GM21447 (cell line): ENCODE measurements at regions not wholly inside any gene's neighbourhood (a gene's known extent, or its start where the extent isn't known, plus 50 kb on each side); places are given as distances from the start of the nearest gene placed in this dataset.
"Not testable (repeated sequence)": the region's sequence is repeated elsewhere in the genome, so short reads cannot be mapped to it uniquely, and the experiment has no call there.

Experiments used
- ATAC-seq: cut with Tn5 transposase; IDR thresholded peaks from one replicate; pipeline ENCODE4 v1.9.1; 2021; ENCODE audit not compliant: unreplicated experiment

DNA sequence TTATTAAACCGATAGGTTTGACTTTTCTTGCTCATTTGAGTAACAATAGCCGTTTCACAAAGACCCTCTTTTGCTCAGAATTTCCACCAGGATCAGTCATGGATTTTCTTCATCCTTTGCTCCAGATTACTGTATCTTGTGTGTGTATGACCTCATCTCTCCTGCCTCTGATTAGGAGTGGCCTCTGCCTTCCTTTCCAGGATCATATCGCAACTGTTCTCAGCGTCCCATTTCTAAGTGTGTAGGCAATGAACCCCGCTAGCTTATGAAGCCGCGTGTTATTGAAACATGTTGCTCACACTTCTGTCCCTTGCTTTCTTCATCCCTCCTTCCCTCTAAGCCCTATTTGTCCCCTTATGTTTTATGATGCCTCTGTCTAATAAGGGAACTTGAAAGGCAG, 169.8 kb upstream of the RPS23 start:
- no peak for ATAC-seq

DNA sequence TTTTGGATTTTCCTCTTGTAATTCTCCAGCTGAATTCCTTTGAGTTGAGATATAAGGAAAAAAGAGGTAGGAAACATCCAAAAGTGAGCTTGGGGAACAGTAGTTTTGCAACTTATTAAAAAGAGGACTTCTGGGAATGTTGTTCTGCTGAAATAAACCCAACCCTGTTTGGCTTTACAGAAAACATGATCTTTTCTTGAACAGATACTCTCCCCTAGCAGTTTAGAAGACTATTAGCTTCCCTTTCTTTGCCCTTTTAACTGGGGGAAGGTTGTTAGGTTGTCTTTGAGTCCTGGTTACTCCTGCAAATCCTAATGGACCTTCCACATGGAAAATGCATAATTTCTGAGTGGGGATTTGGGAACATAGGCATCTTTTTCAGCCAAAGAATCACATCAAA, 168.7 kb upstream of the RPS23 start:
- no peak for ATAC-seq

DNA sequence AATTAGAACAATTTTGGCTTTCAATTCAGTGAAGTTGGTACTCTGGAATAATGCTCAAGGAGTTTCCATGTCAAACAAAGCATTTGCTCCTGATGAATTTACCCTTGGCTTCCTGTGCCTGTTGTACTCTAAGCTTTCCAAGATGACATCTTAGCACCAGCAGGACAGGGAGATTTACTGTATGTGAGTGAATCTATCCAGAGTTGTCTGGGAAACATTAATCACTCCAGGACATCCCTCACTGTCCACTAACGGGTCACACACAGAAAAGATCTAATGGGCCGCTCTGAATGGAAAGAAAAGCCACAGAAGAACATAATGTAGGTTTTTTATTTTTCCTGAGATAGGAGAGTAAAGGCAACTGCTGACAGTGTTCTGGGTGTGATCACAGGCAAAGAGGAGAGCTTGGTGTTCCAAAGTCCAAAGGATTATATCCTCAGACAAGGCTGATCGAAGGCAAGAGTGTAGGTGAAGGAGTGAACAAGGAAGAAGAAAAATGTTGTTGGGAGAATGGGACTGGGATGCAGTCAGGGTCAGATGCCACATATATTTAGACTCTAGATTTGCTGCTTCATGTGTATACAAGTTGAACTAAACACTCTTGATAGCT, 167.7 kb upstream of the RPS23 start:
- no peak for ATAC-seq

DNA sequence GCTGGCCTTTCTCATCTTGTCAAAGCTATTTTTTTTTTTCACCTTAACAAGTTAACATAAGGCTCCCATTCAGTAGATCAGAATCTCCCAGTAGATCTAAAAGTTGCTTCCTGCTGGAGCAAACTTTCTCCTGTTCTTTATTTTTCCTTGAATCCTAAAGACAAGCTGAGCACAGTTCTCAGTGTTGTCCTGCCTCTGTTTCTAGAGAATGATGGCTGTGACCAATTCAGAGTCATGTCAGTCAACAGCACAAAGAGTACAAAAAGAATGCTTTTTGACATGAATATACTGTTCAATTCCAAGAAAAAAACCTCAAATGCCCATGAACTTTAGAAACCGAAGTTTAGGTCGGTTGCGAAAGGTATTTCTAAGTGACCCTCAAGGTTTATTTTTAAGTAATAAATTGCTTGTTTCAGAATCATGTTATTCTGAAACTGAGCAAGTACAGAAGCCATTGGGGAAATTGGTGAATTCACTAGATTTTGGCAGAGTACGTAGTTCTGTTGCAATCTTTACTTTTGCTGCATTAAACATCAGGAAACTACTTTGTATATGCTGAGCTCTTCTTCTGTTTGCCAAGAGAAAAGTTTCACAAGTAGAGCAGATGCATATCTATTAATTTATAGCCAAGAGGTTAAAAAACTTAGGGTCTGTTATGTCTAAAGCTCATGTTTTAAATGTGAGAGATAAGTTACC, 161.7 kb upstream of the RPS23 start:
- no peak for ATAC-seq

DNA sequence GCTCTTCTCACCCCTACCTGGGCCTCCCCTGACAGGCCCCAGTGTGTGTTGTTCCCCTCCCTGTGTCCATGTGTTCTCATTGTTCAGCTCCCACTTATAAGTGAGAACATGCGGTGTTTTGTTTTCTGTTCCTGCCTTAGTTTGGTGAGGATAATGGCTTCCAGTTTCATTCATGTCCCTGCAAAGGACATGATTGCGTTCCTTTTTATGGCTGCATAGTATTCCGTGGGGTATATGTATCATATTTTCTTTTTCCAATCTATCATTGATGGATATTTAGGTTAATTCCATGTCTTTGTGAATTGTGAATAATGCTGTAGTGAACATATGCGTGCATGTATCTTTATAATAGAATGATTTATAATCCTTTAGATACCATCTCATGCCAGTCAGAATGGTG, 159.4 kb upstream of the RPS23 start:
- not testable (repeated sequence) for ATAC-seq

DNA sequence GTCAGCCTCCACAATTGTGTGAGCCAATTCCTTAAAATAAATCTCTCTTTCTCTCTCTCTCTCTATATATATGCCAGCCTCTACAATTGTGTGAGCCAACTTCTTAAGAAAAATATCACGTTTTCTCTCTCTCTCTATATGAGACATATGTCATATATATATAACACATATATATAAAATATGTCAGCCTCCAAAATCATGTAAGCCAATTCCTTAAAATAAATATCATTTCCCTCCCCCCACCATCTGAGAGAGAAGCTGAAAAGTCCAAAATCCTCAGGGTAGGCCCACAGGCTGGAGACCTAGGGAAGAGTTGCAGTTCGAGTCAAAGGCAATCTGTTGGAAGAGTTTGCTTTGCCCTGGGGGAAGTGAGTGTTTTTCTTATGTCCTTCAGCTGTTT, 158.1 kb upstream of the RPS23 start:
- ATAC-seq: no peak

DNA sequence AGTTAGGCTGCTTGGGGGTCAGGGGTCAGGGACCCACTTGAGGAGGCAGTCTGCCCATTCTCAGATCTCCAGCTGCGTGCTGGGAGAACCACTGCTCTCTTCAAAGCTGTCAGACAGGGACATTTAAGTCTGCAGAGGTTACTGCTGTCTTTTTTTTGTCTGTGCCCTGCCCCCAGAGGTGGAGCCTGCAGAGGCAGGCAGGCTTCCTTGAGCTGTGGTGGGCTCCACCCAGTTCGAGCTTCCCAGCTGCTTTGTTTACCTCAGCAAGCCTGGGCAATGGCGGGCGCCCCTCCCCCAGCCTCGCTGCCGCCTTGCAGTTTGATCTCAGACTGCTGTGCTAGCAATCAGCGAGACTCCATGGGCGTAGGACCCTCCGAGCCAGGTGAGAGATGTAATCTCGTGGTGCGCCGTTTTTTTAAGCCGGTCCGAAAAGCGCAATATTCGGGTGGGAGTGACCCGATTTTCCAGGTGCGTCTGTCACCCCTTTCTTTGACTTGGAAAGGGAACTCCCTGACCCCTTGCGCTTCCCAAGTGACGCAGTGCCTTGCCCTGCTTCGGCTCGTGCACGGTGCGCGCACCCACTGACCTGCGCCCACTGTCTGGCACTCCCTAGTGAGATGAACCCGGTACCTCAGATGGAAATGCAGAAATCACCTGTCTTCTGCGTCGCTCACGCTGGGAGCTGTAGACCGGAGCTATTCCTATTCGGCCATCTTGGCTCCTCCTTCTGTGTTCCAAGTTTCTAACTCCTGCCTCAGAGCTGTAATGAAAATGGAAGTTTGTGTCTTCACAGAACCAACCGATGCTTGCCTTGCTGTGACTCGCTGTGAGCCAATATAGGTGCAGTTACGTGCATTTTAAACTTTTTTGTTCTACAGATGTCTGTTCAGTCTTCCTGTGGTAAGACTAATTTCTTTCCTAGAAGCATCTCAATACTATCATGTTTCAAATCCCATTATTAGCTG, 156.8 kb upstream of the RPS23 start:
- not testable (repeated sequence) for ATAC-seq

DNA sequence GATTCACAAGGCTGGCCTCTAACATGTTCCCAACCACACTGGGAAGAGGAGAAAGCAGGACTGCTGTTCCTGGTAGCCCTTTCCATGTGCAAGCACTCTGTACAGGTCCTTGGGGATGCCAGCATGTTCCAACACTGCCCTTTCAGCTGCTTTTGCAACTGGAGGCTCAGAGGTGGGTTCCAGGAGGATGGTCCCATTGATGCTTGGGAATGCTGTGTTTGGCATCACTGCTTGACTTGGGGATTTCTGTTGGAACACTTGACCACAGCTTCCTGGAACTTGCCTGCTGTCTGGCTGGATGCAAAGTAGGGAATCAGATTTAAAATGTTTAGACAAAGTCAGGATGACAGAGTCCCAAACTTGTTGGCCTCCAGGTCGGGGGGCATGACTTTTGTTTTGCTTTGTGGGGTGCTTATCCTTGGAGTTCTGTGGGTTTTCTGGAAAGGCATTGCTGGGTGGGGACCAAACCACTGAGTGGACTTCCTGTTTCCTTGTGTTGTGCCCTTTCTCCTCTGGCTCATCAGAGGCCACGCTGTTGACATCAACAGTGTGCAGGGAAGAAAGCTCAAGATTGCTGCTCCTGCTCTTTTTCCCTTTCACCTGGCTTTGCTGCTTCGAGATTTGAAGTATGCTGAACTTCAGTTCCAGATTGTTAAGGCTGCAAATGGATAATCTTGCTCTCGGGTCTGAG, 148.5 kb upstream of the RPS23 start:
- no peak for ATAC-seq

DNA sequence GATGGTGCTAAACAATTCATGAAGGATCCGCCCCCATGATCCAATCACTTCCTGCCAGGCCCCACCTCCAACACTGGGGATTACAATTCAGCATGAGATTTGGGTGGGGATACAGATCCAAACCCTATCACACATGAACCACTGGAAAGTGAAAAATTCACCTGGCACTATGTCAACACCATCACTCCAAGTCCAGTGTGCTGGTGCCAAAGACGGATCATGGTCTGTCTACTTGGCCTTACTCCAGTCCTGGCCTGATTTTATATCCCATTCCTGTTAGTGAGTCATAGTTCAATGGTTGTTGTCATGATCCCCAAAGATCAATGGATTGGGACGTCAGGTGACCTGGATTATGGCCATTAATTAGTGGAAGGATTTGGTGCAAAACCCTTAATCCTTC, 147.4 kb upstream of the RPS23 start:
- ATAC-seq: no peak

DNA sequence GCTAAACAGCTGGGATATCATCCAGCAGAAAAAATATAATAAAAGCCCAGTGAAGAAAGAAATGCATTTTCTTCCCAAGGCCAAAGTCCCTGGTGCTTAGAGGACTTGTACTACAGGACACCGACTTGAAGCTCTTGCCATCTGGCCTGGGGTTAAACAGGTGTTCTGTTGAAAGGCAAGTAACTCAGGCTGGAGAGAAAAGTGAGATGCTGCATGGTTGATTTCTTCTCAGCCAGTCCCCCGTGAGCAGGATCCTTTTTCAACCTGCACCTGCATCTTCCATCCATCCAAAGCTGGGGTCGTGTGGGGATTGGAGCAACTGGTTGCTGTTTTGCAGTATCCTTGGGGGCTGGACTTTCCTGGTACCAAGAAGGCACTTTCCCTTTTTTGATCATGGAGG, 146.1 kb upstream of the RPS23 start:
- ATAC-seq: no peak

DNA sequence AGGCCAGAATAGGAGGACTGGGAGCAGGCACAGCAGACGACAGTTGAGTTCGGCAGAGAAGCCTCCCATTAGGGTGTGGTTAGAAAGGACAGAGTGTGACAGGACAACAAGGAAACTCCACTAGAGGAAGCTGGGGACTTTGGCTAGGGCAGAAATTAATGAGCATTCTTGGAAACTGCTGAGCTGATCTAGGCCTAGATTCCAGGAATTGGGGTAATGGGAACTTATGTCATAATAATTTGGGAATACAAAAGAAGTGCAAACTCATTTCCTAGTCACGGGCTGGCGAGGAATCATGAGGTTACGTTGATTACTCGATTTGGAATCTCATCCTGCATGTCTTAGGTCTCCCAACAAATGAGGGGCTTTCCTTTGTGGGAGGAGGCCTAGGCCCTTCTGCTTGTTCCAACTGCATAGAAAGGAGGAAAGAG, 144.6 kb upstream of the RPS23 start:
- no peak for ATAC-seq

DNA sequence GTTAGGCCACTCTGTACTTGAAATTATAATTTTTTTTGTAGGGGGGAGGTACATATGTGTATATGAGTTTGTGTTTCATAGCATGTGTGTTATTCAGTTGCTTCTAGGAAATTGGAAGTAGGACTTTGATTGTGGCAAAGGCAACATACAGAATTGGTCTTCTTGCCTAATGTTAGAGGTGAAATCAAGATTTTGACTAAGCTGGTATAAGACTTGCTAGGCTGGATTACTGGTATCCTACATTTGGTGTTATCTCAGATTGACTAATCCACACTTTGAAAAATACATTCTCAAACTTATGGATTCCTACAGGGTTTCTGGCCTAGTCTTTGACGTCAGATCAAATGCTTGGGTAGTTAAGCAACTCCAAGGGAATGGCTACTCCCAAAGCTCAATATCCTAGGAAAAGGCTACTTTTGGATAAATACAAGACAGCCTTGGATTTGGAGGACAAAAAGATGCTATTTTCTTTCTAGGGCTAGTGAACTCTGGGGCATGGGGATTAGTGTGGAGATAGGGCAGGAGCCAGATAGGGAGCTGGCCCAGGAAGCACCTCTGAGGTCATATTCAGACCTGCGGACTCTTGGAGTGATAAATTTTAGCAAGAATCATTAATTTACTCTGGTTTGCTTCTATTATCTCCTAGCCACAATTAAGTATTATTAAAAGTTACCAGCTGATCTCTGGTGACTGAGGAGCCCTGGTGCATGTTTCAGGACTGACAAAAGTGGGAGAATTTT, 144.0 kb upstream of the RPS23 start:
- no peak for ATAC-seq

DNA sequence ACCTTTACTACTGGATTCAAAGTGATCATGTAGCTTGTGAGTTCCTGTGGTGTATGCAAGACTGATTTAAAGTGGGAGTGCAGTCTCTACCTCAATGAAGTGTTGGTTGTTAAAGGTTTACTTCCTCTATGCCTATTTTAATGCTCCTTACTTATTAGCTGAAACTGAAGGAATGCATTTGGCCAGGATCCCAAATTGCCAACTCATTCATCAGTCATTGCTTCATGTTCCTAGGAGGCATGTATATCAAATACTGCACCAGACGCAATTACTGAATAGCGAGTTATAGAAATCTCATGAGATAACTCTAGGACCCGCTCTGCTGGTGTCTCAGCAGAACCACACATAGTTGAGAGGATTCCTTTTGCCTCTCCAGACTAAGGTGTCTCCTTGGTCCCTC, 143.0 kb upstream of the RPS23 start:
- no peak for ATAC-seq

DNA sequence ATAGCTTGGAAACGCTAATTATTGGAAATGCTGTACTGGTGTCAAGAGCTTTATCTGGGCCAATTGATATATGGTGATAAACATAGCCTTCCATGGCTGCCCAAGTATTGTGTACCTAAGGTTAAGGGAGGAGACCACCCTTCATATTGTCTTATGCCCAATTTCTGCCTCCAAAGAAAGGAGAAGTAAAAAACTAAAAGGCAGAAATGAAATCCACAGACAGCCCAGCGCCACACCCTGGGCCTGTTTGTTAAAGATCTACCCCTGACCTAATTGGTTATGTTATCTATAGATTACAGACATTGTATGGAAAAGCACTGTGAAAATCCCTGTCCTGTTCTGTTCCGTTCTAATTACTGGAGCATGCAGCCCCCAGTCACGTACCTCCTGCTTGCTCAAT, 142.4 kb upstream of the RPS23 start:
- not testable (repeated sequence) for ATAC-seq

DNA sequence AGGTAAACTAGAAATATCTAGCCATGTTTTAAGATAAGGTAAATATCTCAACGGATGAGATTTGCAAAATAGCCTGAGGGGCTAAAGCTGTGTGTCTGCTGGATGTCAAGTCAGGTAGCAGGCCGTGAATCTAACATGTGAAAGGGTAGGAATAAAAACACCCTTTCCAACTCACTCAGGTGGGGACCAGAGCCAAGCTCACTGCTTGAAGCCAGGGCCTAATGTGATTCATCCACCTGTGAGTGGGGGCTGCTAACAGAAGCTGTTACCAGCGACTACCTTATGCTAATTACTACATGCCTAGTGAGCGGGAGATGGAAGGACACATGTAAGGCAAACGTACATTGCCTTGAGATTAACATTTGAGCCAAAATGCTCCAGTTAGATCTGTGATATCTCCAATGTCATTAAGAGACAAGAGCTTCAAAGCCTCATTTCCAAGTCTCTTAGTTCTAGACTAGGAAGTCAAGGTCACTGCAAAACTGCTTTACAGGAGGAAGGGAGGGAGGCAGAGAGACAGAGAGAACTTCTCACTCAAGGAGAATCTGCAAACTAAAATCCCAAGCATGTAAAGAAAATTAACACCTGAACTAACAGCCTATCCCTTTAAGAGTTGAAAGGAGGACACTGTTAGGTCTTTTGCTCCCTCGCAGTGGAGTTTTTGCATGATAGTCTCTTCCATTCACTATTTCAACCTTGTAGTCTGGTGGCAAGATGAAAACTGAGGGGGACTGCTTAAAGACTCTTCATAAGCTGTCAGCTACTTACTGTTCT, 141.6 kb upstream of the RPS23 start:
- ATAC-seq: no peak

DNA sequence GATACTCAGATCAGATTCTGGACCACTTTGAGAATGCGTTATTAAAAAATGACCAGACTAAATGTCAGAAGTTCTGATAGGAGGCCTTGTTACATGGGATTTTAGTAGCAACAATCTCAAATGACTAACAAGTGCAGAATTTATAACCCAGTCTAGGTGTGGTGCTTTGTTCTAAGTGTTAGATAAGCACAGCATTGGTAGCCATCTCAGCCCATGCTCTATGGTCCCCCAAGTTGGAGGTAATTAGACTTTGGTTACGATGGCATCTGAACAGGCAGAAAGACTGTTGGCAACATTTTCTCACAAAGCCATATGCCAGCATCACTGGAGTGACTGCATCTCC, 140.4 kb upstream of the RPS23 start:
- ATAC-seq: no peak

DNA sequence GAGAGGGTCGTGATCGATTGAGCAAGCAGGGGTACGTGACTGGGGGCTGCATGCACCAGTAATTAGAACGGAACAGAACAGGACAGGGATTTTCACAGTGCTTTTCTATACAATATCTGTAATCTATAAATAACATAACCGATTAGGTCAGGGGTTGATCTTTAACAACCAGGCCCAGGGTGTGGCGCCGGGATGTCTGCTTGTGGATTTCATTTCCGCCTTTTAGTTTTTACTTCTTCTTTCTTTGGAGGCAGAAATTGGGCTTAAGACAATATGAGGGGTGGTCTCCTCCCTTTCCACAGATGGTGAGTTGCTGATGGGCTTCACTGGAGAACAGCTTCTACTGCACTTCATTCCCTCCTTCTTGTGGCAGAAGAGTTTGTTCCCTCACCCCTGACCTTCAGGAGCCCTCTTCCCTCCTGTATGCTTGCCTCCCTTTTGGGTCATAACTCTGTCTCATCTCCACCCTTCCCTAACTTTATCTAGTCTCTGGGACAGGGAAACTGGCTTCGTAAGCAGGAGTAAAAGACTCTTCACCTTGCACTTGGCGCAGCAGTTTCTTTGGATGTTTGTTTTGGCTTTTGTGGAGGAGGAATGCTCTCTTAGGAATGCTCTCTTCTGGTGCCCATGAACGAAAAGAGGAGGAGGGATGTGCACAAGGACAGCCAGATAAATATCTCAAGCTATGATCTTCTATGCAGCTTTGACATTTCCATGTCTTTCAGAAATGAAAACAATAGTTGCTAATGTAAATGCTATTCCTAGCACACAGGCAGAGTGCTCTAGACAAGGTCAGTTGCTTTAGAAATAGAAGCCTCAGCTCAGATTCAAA, 139.8 kb upstream of the RPS23 start:
- ATAC-seq: no peak

DNA sequence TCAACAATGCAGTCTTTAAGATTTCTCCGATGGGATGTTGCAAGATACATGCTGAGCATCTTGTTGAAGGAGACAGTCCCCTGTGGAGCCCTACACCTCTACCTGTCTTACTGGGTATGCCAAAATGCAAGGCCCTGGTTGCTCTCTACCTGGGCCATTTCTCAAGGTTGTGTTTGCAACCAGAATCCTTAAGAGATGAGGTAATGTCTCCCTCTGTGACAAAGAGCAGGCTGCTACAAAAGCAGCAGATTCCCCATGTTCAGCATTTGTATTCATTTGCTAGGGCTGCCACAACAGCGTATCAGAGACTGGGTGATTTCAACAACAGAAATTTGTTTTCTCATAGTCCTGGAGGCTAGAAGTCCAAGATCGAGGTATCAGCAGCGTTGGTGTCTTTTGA, 138.4 kb upstream of the RPS23 start:
- ATAC-seq: no peak

DNA sequence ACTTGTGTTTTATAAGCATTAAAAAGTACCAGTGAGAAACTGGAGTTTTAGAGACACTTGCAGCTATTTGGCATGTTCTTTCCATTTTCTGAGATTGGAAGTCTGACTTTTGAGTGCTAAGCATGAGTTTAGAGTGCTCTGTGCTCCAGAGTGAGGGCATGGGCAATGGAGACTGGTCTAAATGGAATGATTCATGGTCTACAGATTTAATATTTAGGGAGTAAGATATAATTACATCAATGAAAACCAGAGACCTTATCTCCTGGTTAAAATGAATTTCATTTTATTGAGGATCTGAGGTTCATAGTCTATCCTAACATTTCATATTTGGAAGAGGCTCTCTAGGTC, 135.9 kb upstream of the RPS23 start:
- no peak for ATAC-seq
